ENCODE measurements at regions not wholly inside any gene's neighbourhood (a gene's known extent, or its start where the extent isn't known, plus 50 kb on each side); places are given as distances from the start of the nearest gene placed in this dataset.

DNA sequence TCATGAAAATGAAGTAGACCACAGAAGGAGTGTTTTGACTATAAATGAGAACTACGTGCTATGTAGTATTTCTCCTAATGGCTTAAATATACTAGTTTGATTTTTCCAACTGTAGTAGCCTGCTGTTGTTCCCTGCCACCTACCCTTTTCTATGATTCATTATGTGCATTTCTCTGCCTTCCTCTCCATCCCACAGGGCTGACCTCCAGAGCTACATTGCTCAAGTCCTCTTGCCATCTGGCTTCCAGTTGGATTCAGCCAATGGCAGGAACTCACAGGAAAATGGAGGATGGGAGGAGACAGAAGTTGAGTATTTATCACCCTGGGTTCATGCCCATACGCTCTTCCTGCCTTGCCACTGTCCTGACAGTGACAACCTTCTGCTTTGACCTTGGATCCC, 515.3 kb downstream of the SOX5 start:
- TF ChIP-seq, protein P1, sequence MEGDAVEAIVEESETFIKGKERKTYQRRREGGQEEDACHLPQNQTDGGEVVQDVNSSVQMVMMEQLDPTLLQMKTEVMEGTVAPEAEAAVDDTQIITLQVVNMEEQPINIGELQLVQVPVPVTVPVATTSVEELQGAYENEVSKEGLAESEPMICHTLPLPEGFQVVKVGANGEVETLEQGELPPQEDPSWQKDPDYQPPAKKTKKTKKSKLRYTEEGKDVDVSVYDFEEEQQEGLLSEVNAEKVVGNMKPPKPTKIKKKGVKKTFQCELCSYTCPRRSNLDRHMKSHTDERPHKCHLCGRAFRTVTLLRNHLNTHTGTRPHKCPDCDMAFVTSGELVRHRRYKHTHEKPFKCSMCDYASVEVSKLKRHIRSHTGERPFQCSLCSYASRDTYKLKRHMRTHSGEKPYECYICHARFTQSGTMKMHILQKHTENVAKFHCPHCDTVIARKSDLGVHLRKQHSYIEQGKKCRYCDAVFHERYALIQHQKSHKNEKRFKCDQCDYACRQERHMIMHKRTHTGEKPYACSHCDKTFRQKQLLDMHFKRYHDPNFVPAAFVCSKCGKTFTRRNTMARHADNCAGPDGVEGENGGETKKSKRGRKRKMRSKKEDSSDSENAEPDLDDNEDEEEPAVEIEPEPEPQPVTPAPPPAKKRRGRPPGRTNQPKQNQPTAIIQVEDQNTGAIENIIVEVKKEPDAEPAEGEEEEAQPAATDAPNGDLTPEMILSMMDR (IDR thresholded peaks at IDR 0.05; ENCODE audit: poor library complexity, severe bottlenecking): no peak
- TF ChIP-seq RAD21 (conservative IDR thresholded peaks at IDR 0.05) (no peak), POLR2AphosphoS5 (IDR thresholded peaks at IDR 0.05) (no peak), TAF1 (IDR thresholded peaks at IDR 0.05; ENCODE audit: low read depth) (no peak), SMC3 (conservative IDR thresholded peaks at IDR 0.05; ENCODE audit: poor library complexity) (no peak), MXI1 (conservative IDR thresholded peaks at IDR 0.05; ENCODE audit: poor library complexity, severe bottlenecking) (no peak)

All from neural cell (in vitro differentiated cells).